H9 (cell line): ENCODE measurements at regions not wholly inside any gene's neighbourhood (a gene's known extent, or its start where the extent isn't known, plus 50 kb on each side); places are given as distances from the start of the nearest gene placed in this dataset.

Experiments used
- DNase-seq: peaks from one replicate; pipeline ENCODE4 v3.0.0-alpha.2; 2017
- H2AFZ ChIP-seq: one replicate; pipeline ENCODE4 v1.6.1; 2013; ENCODE audit warnings: mild to moderate bottlenecking, low read length, control low read depth, moderate library complexity
- H2AK5ac ChIP-seq: 2 replicates; pipeline ENCODE4 v1.6.1; 2013; ENCODE audit warnings: low read length, control low read depth, mixed read lengths; ENCODE audit not compliant: insufficient read length
- H2BK120ac ChIP-seq: one replicate; pipeline ENCODE4 v1.6.1; 2013; ENCODE audit warnings: low read depth, mild to moderate bottlenecking, low read length, control low read depth, inconsistent platforms; ENCODE audit not compliant: poor library complexity, severe bottlenecking
- H2BK12ac ChIP-seq: 2 replicates; pipeline ENCODE4 v1.6.1; 2013; ENCODE audit warnings: low read length, control low read depth, mixed read lengths, low read depth; ENCODE audit not compliant: insufficient read length
- H2BK15ac ChIP-seq: 2 replicates; pipeline ENCODE4 v1.6.1; 2013; ENCODE audit warnings: low read depth, low read length, control low read depth
- H2BK20ac ChIP-seq: one replicate; pipeline ENCODE4 v1.6.1; 2013; ENCODE audit warnings: low read depth, mild to moderate bottlenecking, low read length, control low read depth, inconsistent platforms; ENCODE audit not compliant: poor library complexity, severe bottlenecking
- H2BK5ac ChIP-seq: 2 replicates; pipeline ENCODE4 v1.6.1; 2013; ENCODE audit warnings: low read length, control low read depth, mixed read lengths; ENCODE audit not compliant: insufficient read length
- H3K14ac ChIP-seq: 2 replicates; pipeline ENCODE4 v1.6.1; 2013; ENCODE audit warnings: low read length, control low read depth; ENCODE audit not compliant: insufficient read depth
- H3K18ac ChIP-seq: 2 replicates; pipeline ENCODE4 v1.6.1; 2013; ENCODE audit warnings: low read depth, mild to moderate bottlenecking, mixed read lengths, low read length, control low read depth; ENCODE audit not compliant: insufficient read length
- H3K23ac ChIP-seq: 2 replicates; pipeline ENCODE4 v1.6.1; 2013; ENCODE audit warnings: low read length, control low read depth, mixed read lengths, low read depth; ENCODE audit not compliant: insufficient read length
- H3K23me2 ChIP-seq: 2 replicates; pipeline ENCODE4 v1.6.1; 2013; ENCODE audit warnings: low read depth, mild to moderate bottlenecking, mixed read lengths, low read length, control low read depth; ENCODE audit not compliant: insufficient read length, poor library complexity, severe bottlenecking
- H3K27ac ChIP-seq: 2 replicates; pipeline ENCODE4 v1.5.1; 2013; ENCODE audit warnings: low read length, control low read depth, mixed read lengths, low read depth; ENCODE audit not compliant: insufficient read length
- H3K27me3 ChIP-seq: 2 replicates; pipeline ENCODE4 v1.6.1; 2013; ENCODE audit warnings: low read length, control low read depth, inconsistent platforms; ENCODE audit not compliant: insufficient read depth
- H3K4ac ChIP-seq: 2 replicates; pipeline ENCODE4 v1.6.1; 2013; ENCODE audit warnings: low read depth, mild to moderate bottlenecking, control low read depth, inconsistent platforms, low read length, moderate library complexity
- H3K4me1 ChIP-seq: 2 replicates; pipeline ENCODE4 v1.6.1; 2013; ENCODE audit warnings: low read length, control low read depth, inconsistent platforms; ENCODE audit not compliant: insufficient read depth
- H3K4me2 ChIP-seq: 2 replicates; pipeline ENCODE4 v1.6.1; 2013; ENCODE audit warnings: low read length, control low read depth, mixed read lengths; ENCODE audit not compliant: insufficient read length, insufficient read depth
- H3K56ac ChIP-seq: 2 replicates; pipeline ENCODE4 v1.6.1; 2013; ENCODE audit warnings: low read depth, mild to moderate bottlenecking, mixed read lengths, low read length, control low read depth; ENCODE audit not compliant: insufficient read length
- H3K79me1 ChIP-seq: 2 replicates; pipeline ENCODE4 v1.6.1; 2013; ENCODE audit warnings: low read depth, mild to moderate bottlenecking, moderate library complexity, low read length, control low read depth, inconsistent platforms; ENCODE audit not compliant: insufficient read depth, poor library complexity, severe bottlenecking
- H3K79me2 ChIP-seq: 2 replicates; pipeline ENCODE4 v1.6.1; 2013; ENCODE audit warnings: low read length, control low read depth, inconsistent platforms; ENCODE audit not compliant: insufficient read depth
- H3K9ac ChIP-seq: 2 replicates; pipeline ENCODE4 v1.6.1; 2013; ENCODE audit warnings: low read length, control low read depth, mixed read lengths; ENCODE audit not compliant: insufficient read length; ENCODE audit errors: extremely low read depth
- H3K9me3 ChIP-seq: one replicate; pipeline ENCODE4 v1.6.1; 2013; ENCODE audit warnings: low read depth, low read length, inconsistent platforms; ENCODE audit not compliant: control insufficient read depth
- H3T11ph ChIP-seq: one replicate; pipeline ENCODE4 v1.6.1; 2013; ENCODE audit warnings: mild to moderate bottlenecking, low read length, control low read depth, inconsistent platforms
- H4K20me1 ChIP-seq: one replicate; pipeline ENCODE4 v1.6.1; 2013; ENCODE audit not compliant: control insufficient read depth, insufficient read length, insufficient read depth
- H4K5ac ChIP-seq: 2 replicates; pipeline ENCODE4 v1.6.1; 2013; ENCODE audit warnings: low read depth, mild to moderate bottlenecking, mixed read lengths, low read length, control low read depth; ENCODE audit not compliant: insufficient read length
- H4K8ac ChIP-seq: replicated peaks from 2 replicates; pipeline ENCODE4 v1.6.1; 2013; ENCODE audit warnings: low read length, control low read depth, mixed read lengths, low read depth; ENCODE audit not compliant: insufficient read length
- H4K91ac ChIP-seq: 2 replicates; pipeline ENCODE4 v1.6.1; 2013; ENCODE audit warnings: low read depth, mild to moderate bottlenecking, moderate library complexity, mixed read lengths, low read length, control low read depth; ENCODE audit not compliant: insufficient read length
- H3K27ac Mint-ChIP-seq, 3 experiments: 2 replicates in 2 of 3; 3 replicates in 1 of 3; pipeline ENCODE4 v1.8.0; 2020 to 2021; ENCODE audit warnings: mixed read lengths in 3 of 3, mild to moderate bottlenecking in 1 of 3, moderate library complexity in 1 of 3
- H3K27me3 Mint-ChIP-seq: 2 replicates; pipeline ENCODE4 v1.8.0; 2021; ENCODE audit warnings: low read depth, mild to moderate bottlenecking, moderate library complexity, mixed read lengths
- H3K36me3 Mint-ChIP-seq, 3 experiments: 2 replicates in 2 of 3; 3 replicates in 1 of 3; pipeline ENCODE4 v1.8.0; 2020 to 2021; ENCODE audit warnings: low read depth in 3 of 3, mixed read lengths in 3 of 3; ENCODE audit not compliant: insufficient read depth in 1 of 3
- H3K4me1 Mint-ChIP-seq, 2 experiments: 2 replicates each; pipeline ENCODE4 v1.8.0; 2020; ENCODE audit warnings: mixed read lengths in 2 of 2
- H3K4me3 Mint-ChIP-seq, 2 experiments: 2 replicates in 1 of 2; 3 replicates in 1 of 2; pipeline ENCODE4 v1.8.0; 2020 to 2021; ENCODE audit warnings: mild to moderate bottlenecking in 2 of 2, mixed read lengths in 2 of 2, moderate library complexity in 1 of 2
- H3K9me3 Mint-ChIP-seq, 2 experiments: 2 replicates in 1 of 2; 3 replicates in 1 of 2; pipeline ENCODE4 v1.8.0; 2020; ENCODE audit warnings: mild to moderate bottlenecking in 2 of 2, mixed read lengths in 2 of 2, moderate library complexity in 1 of 2
- CTCF ChIP-seq: fragments of 200-600 bp; sonication (generic); conservative IDR thresholded peaks from 3 replicates; pipeline ENCODE4 v1.8.0; 2021; ENCODE audit warnings: antibody characterized with exemption, mild to moderate bottlenecking
- WGBS: extraction: QIAGEN DNeasy Blood & Tissue Kit; methylation state at CpG from one replicate; pipeline ENCODE4 v1.1.7; 2013; ENCODE audit warnings: missing lambda C conversion rate, low lambda C conversion rate, mixed read lengths; ENCODE audit not compliant: insufficient read length; ENCODE audit errors: extremely low coverage; 5-methylcytosine and 5-hydroxymethylcytosine counted together

GRCh38 chr1:95366498-95366897 is 132.5 kb downstream of the RWDD3 start:
- no peak overlapping the region for H2BK12ac ChIP-seq
- no peak overlapping the region for H3T11ph ChIP-seq
- no peak overlapping the region for H3K56ac ChIP-seq
- no peak overlapping the region for H2BK5ac ChIP-seq
- H4K91ac ChIP-seq: no peak overlapping the region
- no peaks in the 10 kb centered on the region for H3K27me3 Mint-ChIP-seq
- WGBS: no CpG with 5 or more reads among the region's 3 CpGs
- no peak overlapping the region for H2BK120ac ChIP-seq
- H3K23ac ChIP-seq: no peak overlapping the region
- H3K27me3 ChIP-seq: no peaks in the 10 kb centered on the region
- no peak overlapping the region for H3K27ac Mint-ChIP-seq
- no peak overlapping the region for H3K4me2 ChIP-seq
- peaks cover 0 to 2% of the 10 kb centered on the region in 2 experiments; a peak in 1 of 5 replicates for H3K9me3 Mint-ChIP-seq
- H3K23me2 ChIP-seq: no peaks in the 10 kb centered on the region
- H3K18ac ChIP-seq: no peak overlapping the region
- H3K9ac ChIP-seq: no peak overlapping the region
- H3K27ac ChIP-seq: no peak overlapping the region
- H4K8ac ChIP-seq: no peak overlapping the region
- H4K5ac ChIP-seq: no peak overlapping the region
- H3K36me3 Mint-ChIP-seq: no peaks in the 10 kb centered on the region; a peak in 1 of 7 replicates
- TF ChIP-seq CTCF: no peak
- H2AK5ac ChIP-seq: no peak overlapping the region
- no peak overlapping the region for H3K14ac ChIP-seq
- DNase-seq: no peak
- no peaks in the 10 kb centered on the region for H3K79me1 ChIP-seq
- H4K20me1 ChIP-seq: no peaks in the 10 kb centered on the region
- H3K4ac ChIP-seq: no peak overlapping the region
- no peak overlapping the region for H2BK20ac ChIP-seq
- H3K9me3 ChIP-seq: no peaks in the 10 kb centered on the region
- no peak overlapping the region for H2BK15ac ChIP-seq
- no peak overlapping the region for H3K4me3 Mint-ChIP-seq
- no peak overlapping the region for H2AFZ ChIP-seq
- H3K4me1 ChIP-seq: peaks cover 2% of the 10 kb centered on the region; the same call in 1 of the 2 replicates
- peaks cover 26 to 27% of the 10 kb centered on the region in 2 experiments for H3K4me1 Mint-ChIP-seq
- no peaks in the 10 kb centered on the region for H3K79me2 ChIP-seq
